ENCODE measurements at regions not wholly inside any gene's neighbourhood (a gene's known extent, or its start where the extent isn't known, plus 50 kb on each side); places are given as distances from the start of the nearest gene placed in this dataset.
"Not testable (repeated sequence)": the region's sequence is repeated elsewhere in the genome, so short reads cannot be mapped to it uniquely, and the experiment has no call there.

DNA sequence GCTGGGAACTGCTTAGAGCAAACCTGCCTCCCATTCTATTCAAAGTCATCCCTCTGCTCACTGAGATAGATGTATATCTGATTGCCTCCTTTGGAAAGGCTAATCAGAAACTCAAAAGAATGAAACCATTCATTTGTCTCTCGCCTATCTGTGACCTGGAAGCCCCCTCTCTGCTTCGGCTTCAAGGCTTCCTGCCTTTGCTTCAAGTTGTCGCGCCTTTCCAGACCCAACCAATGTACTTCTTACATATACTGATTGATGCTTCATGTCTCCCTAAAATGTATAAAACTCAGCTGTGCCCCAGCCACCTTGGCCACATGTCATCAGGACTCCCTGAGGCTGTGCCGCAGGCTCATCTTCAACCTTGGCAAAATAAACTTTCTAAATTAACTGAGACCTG is 111.9 kb upstream of the BMP2K start:
- H3K14ac ChIP-seq (ENCODE audit: low read length); H3K79me1 ChIP-seq (ENCODE audit: low read length); H3K23ac ChIP-seq (ENCODE audit: low read length); H4K91ac ChIP-seq (ENCODE audit: low read depth, low read length); H3K9ac ChIP-seq (ENCODE audit: low read length); H2BK5ac ChIP-seq (ENCODE audit: low read depth, low read length, poor library complexity); H3K36me3 ChIP-seq (ENCODE audit: control insufficient read depth in 1 of 2, insufficient read depth in 2 of 2, low read length in 2 of 2); H2BK120ac ChIP-seq (ENCODE audit: insufficient read depth, low read length, poor library complexity); H3K27me3 ChIP-seq (ENCODE audit: insufficient read depth, low read length); H3K9me3 ChIP-seq (ENCODE audit: insufficient read depth, low read depth, low read length); H3K79me2 ChIP-seq (ENCODE audit: control insufficient read depth, insufficient read depth, low read length, poor library complexity); H2BK12ac ChIP-seq (ENCODE audit: low read length); H3K4me3 ChIP-seq (ENCODE audit: low read depth, low read length); H3K4me2 ChIP-seq (ENCODE audit: low read length); DNase-seq; H2AFZ ChIP-seq (ENCODE audit: insufficient read depth, low read length, poor library complexity); H3K27ac ChIP-seq (ENCODE audit: low read depth, low read length); H4K12ac ChIP-seq (ENCODE audit: low read depth, low read length); H3K4me1 ChIP-seq (ENCODE audit: control insufficient read depth in 1 of 2, insufficient read depth in 2 of 2, low read length in 2 of 2); H4K8ac ChIP-seq (ENCODE audit: low read depth, low read length); H2AK5ac ChIP-seq (ENCODE audit: low read length); H3K4ac ChIP-seq (ENCODE audit: low read depth, low read length); H3K18ac ChIP-seq (ENCODE audit: low read length): not testable (repeated sequence)
- no CpG with 5 or more reads among the region's 5 CpGs for WGBS (ENCODE audit: extremely low coverage, insufficient coverage, insufficient read length)

DNA sequence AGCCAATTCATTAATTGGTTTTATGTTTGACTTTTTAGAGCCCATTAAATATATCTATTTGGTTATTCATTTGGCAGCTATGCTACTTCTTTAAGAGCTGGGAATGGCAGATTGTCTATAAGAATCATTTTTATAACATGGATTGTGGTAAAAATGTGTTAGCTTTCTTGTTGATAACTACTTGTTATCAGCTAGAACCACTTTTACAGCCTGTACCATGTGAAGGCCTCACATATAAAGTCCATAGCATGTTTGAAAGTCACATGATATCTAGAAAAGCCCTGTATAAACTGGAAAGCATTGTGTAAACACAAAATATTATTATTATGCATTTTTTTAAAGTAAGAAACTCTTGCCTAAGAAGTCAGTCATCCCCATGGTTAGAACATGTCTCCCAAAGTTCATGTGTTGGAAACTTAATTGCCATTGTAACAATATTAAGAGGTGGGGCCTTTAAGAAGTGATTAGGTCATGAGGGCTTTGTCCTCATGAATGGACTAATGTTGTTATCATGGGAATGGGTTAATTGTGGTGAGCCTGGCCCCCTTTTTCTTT is 110.9 kb upstream of the BMP2K start:
- Histone ChIP-seq H3K79me2 (ENCODE audit: control insufficient read depth, insufficient read depth, low read length, poor library complexity) (no peaks in the 10 kb centered on the region), H3K79me1 (ENCODE audit: low read length) (no peaks in the 10 kb centered on the region), H2AFZ (ENCODE audit: insufficient read depth, low read length, poor library complexity) (no peak overlapping the region), H2AK5ac (ENCODE audit: low read length) (no peak overlapping the region), H3K4me3 (ENCODE audit: low read depth, low read length) (no peak overlapping the region), H3K23ac (ENCODE audit: low read length) (no peak overlapping the region), H3K4me1 (ENCODE audit: control insufficient read depth in 1 of 2, insufficient read depth in 2 of 2, low read length in 2 of 2) (peaks cover 0 to 2% of the 10 kb centered on the region in 2 experiments), H4K91ac (ENCODE audit: low read depth, low read length) (no peak overlapping the region), H3K9me3 (ENCODE audit: insufficient read depth, low read depth, low read length) (no peaks in the 10 kb centered on the region), H3K9ac (ENCODE audit: low read length) (no peak overlapping the region), H2BK120ac (ENCODE audit: insufficient read depth, low read length, poor library complexity) (no peak overlapping the region), H3K14ac (ENCODE audit: low read length) (no peak overlapping the region), H3K27ac (ENCODE audit: low read depth, low read length) (no peak overlapping the region), H2BK5ac (ENCODE audit: low read depth, low read length, poor library complexity) (no peak overlapping the region), H3K27me3 (ENCODE audit: insufficient read depth, low read length) (no peaks in the 10 kb centered on the region), H3K18ac (ENCODE audit: low read length) (no peak overlapping the region), H3K36me3 (ENCODE audit: control insufficient read depth in 1 of 2, insufficient read depth in 2 of 2, low read length in 2 of 2) (no peaks in the 10 kb centered on the region), H4K12ac (ENCODE audit: low read depth, low read length) (no peak overlapping the region), H3K4ac (ENCODE audit: low read depth, low read length) (no peak overlapping the region), H2BK12ac (ENCODE audit: low read length) (no peak overlapping the region), H3K4me2 (ENCODE audit: low read length) (no peak overlapping the region), H4K8ac (ENCODE audit: low read depth, low read length) (no peak overlapping the region)
- DNase-seq = no peak

GRCh38 chr4:78666830-78667258 is 109.3 kb upstream of the BMP2K start:
- Histone ChIP-seq H3K9ac (ENCODE audit: low read length) (no peak overlapping the region), H3K79me2 (ENCODE audit: control insufficient read depth, insufficient read depth, low read length, poor library complexity) (no peaks in the 10 kb centered on the region), H2BK120ac (ENCODE audit: insufficient read depth, low read length, poor library complexity) (no peak overlapping the region), H3K4me3 (ENCODE audit: low read depth, low read length) (no peak overlapping the region), H3K14ac (ENCODE audit: low read length) (no peak overlapping the region), H4K91ac (ENCODE audit: low read depth, low read length) (no peak overlapping the region), H3K4ac (ENCODE audit: low read depth, low read length) (no peak overlapping the region), H2BK12ac (ENCODE audit: low read length) (no peak overlapping the region), H2BK5ac (ENCODE audit: low read depth, low read length, poor library complexity) (no peak overlapping the region), H3K9me3 (ENCODE audit: insufficient read depth, low read depth, low read length) (no peaks in the 10 kb centered on the region), H4K8ac (ENCODE audit: low read depth, low read length) (no peak overlapping the region), H2AFZ (ENCODE audit: insufficient read depth, low read length, poor library complexity) (no peak overlapping the region), H4K12ac (ENCODE audit: low read depth, low read length) (no peak overlapping the region), H3K27me3 (ENCODE audit: insufficient read depth, low read length) (no peaks in the 10 kb centered on the region), H3K4me2 (ENCODE audit: low read length) (no peak overlapping the region), H3K23ac (ENCODE audit: low read length) (no peak overlapping the region), H3K36me3 (ENCODE audit: control insufficient read depth in 1 of 2, insufficient read depth in 2 of 2, low read length in 2 of 2) (no peaks in the 10 kb centered on the region), H3K18ac (ENCODE audit: low read length) (no peak overlapping the region), H3K27ac (ENCODE audit: low read depth, low read length) (no peak overlapping the region), H3K4me1 (ENCODE audit: control insufficient read depth in 1 of 2, insufficient read depth in 2 of 2, low read length in 2 of 2) (peaks cover 0 to 2% of the 10 kb centered on the region in 2 experiments), H2AK5ac (ENCODE audit: low read length) (no peak overlapping the region), H3K79me1 (ENCODE audit: low read length) (no peaks in the 10 kb centered on the region)
- no CpG with 5 or more reads among the region's 3 CpGs for WGBS (ENCODE audit: extremely low coverage, insufficient coverage, insufficient read length)
- DNase-seq = no peak

DNA sequence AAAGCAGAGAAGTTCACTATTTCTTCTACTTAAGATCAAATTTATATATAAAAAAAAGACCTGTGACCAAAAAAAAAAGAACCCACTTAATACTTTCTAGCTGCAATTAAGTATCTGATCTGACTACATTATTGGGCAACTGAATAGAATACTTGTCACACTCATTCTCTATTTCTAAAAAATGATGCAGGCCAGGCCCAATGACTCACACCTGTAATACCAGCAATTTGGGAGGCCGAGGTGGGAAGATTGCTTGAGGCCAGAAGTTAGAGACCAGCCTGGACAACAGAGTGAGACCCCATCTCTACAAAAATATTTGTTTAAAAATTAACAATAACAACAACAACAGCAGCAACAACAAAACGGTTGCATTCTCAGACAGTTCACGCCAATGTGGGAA is 108.8 kb upstream of the BMP2K start:
- Histone ChIP-seq H4K12ac (ENCODE audit: low read depth, low read length) (no peak overlapping the region), H3K4me3 (ENCODE audit: low read depth, low read length) (no peak overlapping the region), H2BK12ac (ENCODE audit: low read length) (no peak overlapping the region), H4K8ac (ENCODE audit: low read depth, low read length) (no peak overlapping the region), H3K4me1 (ENCODE audit: control insufficient read depth in 1 of 2, insufficient read depth in 2 of 2, low read length in 2 of 2) (no peaks in the 10 kb centered on the region), H2AFZ (ENCODE audit: insufficient read depth, low read length, poor library complexity) (no peak overlapping the region), H2BK5ac (ENCODE audit: low read depth, low read length, poor library complexity) (no peak overlapping the region), H3K27me3 (ENCODE audit: insufficient read depth, low read length) (no peaks in the 10 kb centered on the region), H3K23ac (ENCODE audit: low read length) (no peak overlapping the region), H3K36me3 (ENCODE audit: control insufficient read depth in 1 of 2, insufficient read depth in 2 of 2, low read length in 2 of 2) (no peaks in the 10 kb centered on the region), H3K79me2 (ENCODE audit: control insufficient read depth, insufficient read depth, low read length, poor library complexity) (no peaks in the 10 kb centered on the region), H3K79me1 (ENCODE audit: low read length) (no peaks in the 10 kb centered on the region), H3K9ac (ENCODE audit: low read length) (no peak overlapping the region), H3K27ac (ENCODE audit: low read depth, low read length) (no peak overlapping the region), H3K14ac (ENCODE audit: low read length) (no peak overlapping the region), H3K4ac (ENCODE audit: low read depth, low read length) (no peak overlapping the region), H3K9me3 (ENCODE audit: insufficient read depth, low read depth, low read length) (no peaks in the 10 kb centered on the region), H2BK120ac (ENCODE audit: insufficient read depth, low read length, poor library complexity) (no peak overlapping the region), H3K4me2 (ENCODE audit: low read length) (no peak overlapping the region), H4K91ac (ENCODE audit: low read depth, low read length) (no peak overlapping the region), H2AK5ac (ENCODE audit: low read length) (no peak overlapping the region), H3K18ac (ENCODE audit: low read length) (no peak overlapping the region)
- peak in 1 of 2 donors; percentile 65 for DNase-seq
- WGBS (ENCODE audit: extremely low coverage, insufficient coverage, insufficient read length) = no CpG with 5 or more reads among the region's 3 CpGs
